Neural cell (in vitro differentiated cells): ENCODE measurements at regions not wholly inside any gene's neighbourhood (a gene's known extent, or its start where the extent isn't known, plus 50 kb on each side); places are given as distances from the start of the nearest gene placed in this dataset.

Experiments used
- H2AFZ ChIP-seq: fragments of 200-600, 300-800 bp; sonication (generic), shearing (Covaris generic); 2 replicates; pipeline ENCODE4 v1.6.0; 2014; ENCODE audit warnings: low read depth, mild to moderate bottlenecking, antibody characterized with exemption, low read length, moderate library complexity
- H3F3A ChIP-seq: fragments of 200-600 bp; shearing (Covaris generic); 2 replicates; pipeline ENCODE4 v1.6.1; 2016; ENCODE audit warnings: mild to moderate bottlenecking, moderate library complexity, mixed read lengths, antibody characterized with exemption, low read length; ENCODE audit not compliant: insufficient read depth, poor library complexity, severe bottlenecking
- H3K27ac ChIP-seq: fragments of 200-600, 300-800 bp; sonication (generic), shearing (Covaris generic); 2 replicates; pipeline ENCODE4 v1.5.1; 2014; ENCODE audit warnings: mild to moderate bottlenecking, low read length, moderate library complexity
- H3K27me3 ChIP-seq: fragments of 300-800, 200-600 bp; sonication (generic), shearing (Covaris generic); 2 replicates; pipeline ENCODE4 v1.6.0; 2014; ENCODE audit warnings: mild to moderate bottlenecking, low read depth, low read length, moderate library complexity; ENCODE audit not compliant: insufficient read depth
- H3K36me3 ChIP-seq: fragments of 300-800, 200-600 bp; sonication (generic), shearing (Covaris generic); 2 replicates; pipeline ENCODE4 v1.5.1; 2014; ENCODE audit warnings: mild to moderate bottlenecking, antibody characterized with exemption, low read length, moderate library complexity; ENCODE audit not compliant: insufficient read depth
- H3K4me2 ChIP-seq: fragments of 300-800, 200-600 bp; sonication (generic), shearing (Covaris generic); 2 replicates; pipeline ENCODE4 v1.6.0; 2014; ENCODE audit warnings: mild to moderate bottlenecking, low read length
- H3K4me3 ChIP-seq: fragments of 300-800, 200-600 bp; sonication (generic), shearing (Covaris generic); 2 replicates; pipeline ENCODE4 v1.5.1; 2014; ENCODE audit warnings: mild to moderate bottlenecking, low read length, moderate library complexity
- H3K79me2 ChIP-seq: fragments of 200-600 bp; shearing (Covaris generic); replicated peaks from 2 replicates; pipeline ENCODE4 v1.6.0; 2014; ENCODE audit warnings: mild to moderate bottlenecking, low read length, moderate library complexity; ENCODE audit not compliant: insufficient read depth
- H3K9ac ChIP-seq: fragments of 300-800, 200-600 bp; sonication (generic), shearing (Covaris generic); 2 replicates; pipeline ENCODE4 v1.6.1; 2016; ENCODE audit warnings: mild to moderate bottlenecking, low read length, mixed read lengths
- H3K9me2 ChIP-seq: fragments of 200-600 bp; shearing (Covaris generic); 2 replicates; pipeline ENCODE4 v1.6.1; 2016; ENCODE audit warnings: mild to moderate bottlenecking, low read length, mixed read lengths; ENCODE audit not compliant: insufficient read depth
- H3K9me3 ChIP-seq: fragments of 200-600, 300-800 bp; sonication (generic), shearing (Covaris generic); 2 replicates; pipeline ENCODE4 v1.6.1; 2016; ENCODE audit warnings: mild to moderate bottlenecking, mixed run types, low read length, moderate library complexity, mixed read lengths
- H4K20me1 ChIP-seq: fragments of 200-600 bp; shearing (Covaris generic); 2 replicates; pipeline ENCODE4 v1.6.1; 2016; ENCODE audit warnings: mild to moderate bottlenecking, mixed run types; ENCODE audit not compliant: insufficient read depth
- EZH2 ChIP-seq: fragments of 200-600, 300-800 bp; shearing (Covaris generic), sonication (generic); IDR thresholded peaks from 2 replicates; pipeline ENCODE4 v1.6.1; 2014; ENCODE audit warnings: antibody characterized with exemption, low read length, borderline replicate concordance, mild to moderate bottlenecking; ENCODE audit not compliant: insufficient read depth, poor library complexity, severe bottlenecking
- MXI1 ChIP-seq: fragments of 450-650 bp; conservative IDR thresholded peaks from 2 replicates; pipeline ENCODE4 v1.6.1; 2014; ENCODE audit warnings: antibody characterized with exemption, mild to moderate bottlenecking; ENCODE audit not compliant: poor library complexity, severe bottlenecking
- POLR2AphosphoS5 ChIP-seq: IDR thresholded peaks from 2 replicates; pipeline ENCODE4 v1.6.1; 2012
- RAD21 ChIP-seq: fragments of 450-650 bp; conservative IDR thresholded peaks from 2 replicates; pipeline ENCODE4 v1.6.1; 2014; ENCODE audit warnings: antibody characterized with exemption, mild to moderate bottlenecking, moderate library complexity
- REST ChIP-seq: IDR thresholded peaks from 2 replicates; pipeline ENCODE4 v1.6.1; 2012; ENCODE audit warnings: borderline replicate concordance
- TAF1 ChIP-seq: IDR thresholded peaks from 2 replicates; pipeline ENCODE4 v1.6.1; 2012; ENCODE audit warnings: low read depth
- TF ChIP-seq, protein P1 (sequence below): fragments of 450-650 bp; IDR thresholded peaks from 2 replicates; pipeline ENCODE4 v1.5.1; 2014; ENCODE audit warnings: antibody characterized with exemption, mild to moderate bottlenecking, moderate library complexity; ENCODE audit not compliant: poor library complexity, severe bottlenecking

DNA sequence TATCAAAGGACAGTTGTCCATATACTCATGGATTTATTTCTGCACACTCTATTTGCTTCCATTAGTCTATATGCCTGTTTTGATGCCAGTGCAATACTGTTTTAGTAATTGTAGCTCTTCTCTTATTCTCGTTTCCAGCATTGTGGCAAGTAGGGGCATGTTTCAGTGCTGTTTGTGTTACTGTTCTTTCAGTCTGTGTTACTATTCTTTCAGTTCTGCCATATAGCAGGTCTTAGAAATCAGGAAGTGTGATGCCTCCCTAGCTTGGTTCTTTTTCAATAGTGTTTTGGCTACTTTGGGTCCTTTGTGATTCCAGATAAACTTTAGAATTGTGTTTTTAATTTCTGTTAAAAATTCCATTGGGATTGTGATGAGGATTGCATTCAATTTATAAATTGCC is 180.5 kb upstream of the PTPRD start:
- no peak overlapping the region for H3K4me3 ChIP-seq
- no peak for TF ChIP-seq RAD21
- TF ChIP-seq REST: no peak
- TF ChIP-seq EZH2: no peak
- TF ChIP-seq, protein P1, sequence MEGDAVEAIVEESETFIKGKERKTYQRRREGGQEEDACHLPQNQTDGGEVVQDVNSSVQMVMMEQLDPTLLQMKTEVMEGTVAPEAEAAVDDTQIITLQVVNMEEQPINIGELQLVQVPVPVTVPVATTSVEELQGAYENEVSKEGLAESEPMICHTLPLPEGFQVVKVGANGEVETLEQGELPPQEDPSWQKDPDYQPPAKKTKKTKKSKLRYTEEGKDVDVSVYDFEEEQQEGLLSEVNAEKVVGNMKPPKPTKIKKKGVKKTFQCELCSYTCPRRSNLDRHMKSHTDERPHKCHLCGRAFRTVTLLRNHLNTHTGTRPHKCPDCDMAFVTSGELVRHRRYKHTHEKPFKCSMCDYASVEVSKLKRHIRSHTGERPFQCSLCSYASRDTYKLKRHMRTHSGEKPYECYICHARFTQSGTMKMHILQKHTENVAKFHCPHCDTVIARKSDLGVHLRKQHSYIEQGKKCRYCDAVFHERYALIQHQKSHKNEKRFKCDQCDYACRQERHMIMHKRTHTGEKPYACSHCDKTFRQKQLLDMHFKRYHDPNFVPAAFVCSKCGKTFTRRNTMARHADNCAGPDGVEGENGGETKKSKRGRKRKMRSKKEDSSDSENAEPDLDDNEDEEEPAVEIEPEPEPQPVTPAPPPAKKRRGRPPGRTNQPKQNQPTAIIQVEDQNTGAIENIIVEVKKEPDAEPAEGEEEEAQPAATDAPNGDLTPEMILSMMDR: no peak
- no peak for TF ChIP-seq MXI1
- H3K79me2 ChIP-seq: no peaks in the 10 kb centered on the region
- no peaks in the 10 kb centered on the region for H4K20me1 ChIP-seq
- no peaks in the 10 kb centered on the region for H3K36me3 ChIP-seq
- no peak overlapping the region for H3K9ac ChIP-seq
- no peak overlapping the region for H3K4me2 ChIP-seq
- no peaks in the 10 kb centered on the region for H3F3A ChIP-seq
- H3K9me2 ChIP-seq: no peaks in the 10 kb centered on the region
- H3K9me3 ChIP-seq: no peaks in the 10 kb centered on the region
- no peak overlapping the region for H2AFZ ChIP-seq
- no peaks in the 10 kb centered on the region for H3K27me3 ChIP-seq
- no peak overlapping the region for H3K27ac ChIP-seq

DNA sequence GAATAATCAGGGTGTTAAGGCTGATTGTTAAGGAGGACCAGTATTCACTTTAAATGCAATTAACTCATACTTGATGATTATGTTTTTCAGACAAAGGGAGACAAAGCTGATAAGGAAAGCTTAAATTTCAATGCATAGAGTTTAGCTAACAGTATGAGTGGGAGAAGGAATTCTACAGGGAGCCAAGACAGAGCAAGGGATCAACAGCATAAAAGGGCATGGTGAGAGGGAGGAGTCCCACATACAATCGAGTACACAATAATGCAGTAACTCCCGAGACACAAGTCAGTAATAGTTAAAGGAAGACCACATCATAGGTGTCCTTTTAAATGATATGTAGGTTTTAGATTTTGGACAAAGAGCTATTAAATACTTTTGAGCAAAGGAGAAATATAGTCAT is 191.7 kb upstream of the PTPRD start:
- no peaks in the 10 kb centered on the region for H4K20me1 ChIP-seq
- no peaks in the 10 kb centered on the region for H3K27me3 ChIP-seq
- H3K9me2 ChIP-seq: no peaks in the 10 kb centered on the region
- H3K27ac ChIP-seq: no peak overlapping the region
- no peaks in the 10 kb centered on the region for H3K36me3 ChIP-seq
- H3K4me3 ChIP-seq: no peak overlapping the region
- H2AFZ ChIP-seq: no peak overlapping the region
- TF ChIP-seq REST (no peak), POLR2AphosphoS5 (no peak), MXI1 (no peak), EZH2 (no peak), RAD21 (no peak), TAF1 (no peak)
- TF ChIP-seq, protein P1: no peak
- no peaks in the 10 kb centered on the region for H3F3A ChIP-seq
- no peak overlapping the region for H3K4me2 ChIP-seq
- H3K9me3 ChIP-seq: no peaks in the 10 kb centered on the region
- no peak overlapping the region for H3K9ac ChIP-seq
- H3K79me2 ChIP-seq: no peaks in the 10 kb centered on the region
